GM23338 (cell line): ENCODE measurements at regions not wholly inside any gene's neighbourhood (a gene's known extent, or its start where the extent isn't known, plus 50 kb on each side); places are given as distances from the start of the nearest gene placed in this dataset.
A peak's percentile ranks its signal among the peaks of the same experiment; 100 is the strongest.

Source experiments
- ATAC-seq: fragments of 200-7000 bp; cut with Tn5 transposase; 3 replicates; pipeline ENCODE4 v1.9.1; 2020
- DNase-seq: peaks from one replicate; pipeline ENCODE4 v3.0.0-alpha.2; 2015; ENCODE audit warnings: low spot score
- H2AFZ ChIP-seq: fragments of 200-600 bp; sonication (generic); 2 replicates; pipeline ENCODE4 v1.8.0; 2016; ENCODE audit warnings: antibody characterized with exemption, mild to moderate bottlenecking, moderate library complexity
- H3F3A ChIP-seq: fragments of 200-600 bp; sonication (generic); replicated peaks from 2 replicates; pipeline ENCODE4 v1.8.0; 2017; ENCODE audit warnings: antibody characterized with exemption, mixed run types, low read depth
- H3K27ac ChIP-seq: fragments of 200-600 bp; sonication (generic); 2 replicates; pipeline ENCODE4 v1.6.1; 2016; ENCODE audit warnings: low read depth
- H3K27me3 ChIP-seq: fragments of 200-600 bp; sonication (generic); 2 replicates; pipeline ENCODE4 v1.8.0; 2016; ENCODE audit warnings: mild to moderate bottlenecking, mixed run types, moderate library complexity; ENCODE audit not compliant: insufficient read depth
- H3K36me3 ChIP-seq: fragments of 200-600 bp; sonication (generic); 2 replicates; pipeline ENCODE4 v1.8.0; 2016; ENCODE audit warnings: mild to moderate bottlenecking; ENCODE audit not compliant: insufficient read depth
- H3K4me1 ChIP-seq: fragments of 200-600 bp; sonication (generic); 2 replicates; pipeline ENCODE4 v1.8.0; 2016; ENCODE audit warnings: mild to moderate bottlenecking, moderate library complexity; ENCODE audit not compliant: insufficient read depth
- H3K4me2 ChIP-seq: fragments of 200-600 bp; sonication (generic); 2 replicates; pipeline ENCODE4 v1.7.1; 2017; ENCODE audit warnings: mixed run types
- H3K4me3 ChIP-seq: fragments of 200-600 bp; sonication (generic); 2 replicates; pipeline ENCODE4 v1.6.1; 2016; ENCODE audit warnings: mixed run types
- H3K79me2 ChIP-seq: fragments of 200-600 bp; sonication (generic); replicated peaks from 2 replicates; pipeline ENCODE4 v1.8.0; 2017; ENCODE audit warnings: mild to moderate bottlenecking; ENCODE audit not compliant: insufficient read depth
- H3K9me2 ChIP-seq: fragments of 200-600 bp; sonication (generic); 2 replicates; pipeline ENCODE4 v1.8.0; 2017; ENCODE audit not compliant: insufficient read depth
- H4K20me1 ChIP-seq: fragments of 200-600 bp; sonication (generic); replicated peaks from 2 replicates; pipeline ENCODE4 v1.8.0; 2017; ENCODE audit warnings: mild to moderate bottlenecking; ENCODE audit not compliant: insufficient read depth
- H3K27ac Mint-ChIP-seq: 2 replicates; pipeline ENCODE4 v1.8.0; 2020; ENCODE audit warnings: inconsistent platforms, mild to moderate bottlenecking, moderate library complexity, mixed read lengths
- H3K27me3 Mint-ChIP-seq: 3 replicates; pipeline ENCODE4 v1.8.0; 2022; ENCODE audit warnings: low read depth, mild to moderate bottlenecking, moderate library complexity, mixed read lengths, inconsistent platforms; ENCODE audit not compliant: insufficient read depth, poor library complexity
- H3K36me3 Mint-ChIP-seq: 3 replicates; pipeline ENCODE4 v1.8.0; 2021; ENCODE audit warnings: low read depth, mild to moderate bottlenecking, inconsistent platforms, moderate library complexity, mixed read lengths
- H3K4me1 Mint-ChIP-seq: 3 replicates; pipeline ENCODE4 v1.8.0; 2020; ENCODE audit warnings: mild to moderate bottlenecking, inconsistent platforms, mixed read lengths
- H3K4me3 Mint-ChIP-seq: 3 replicates; pipeline ENCODE4 v1.8.0; 2021; ENCODE audit warnings: moderate library complexity, mild to moderate bottlenecking, inconsistent platforms, mixed read lengths
- H3K9me3 Mint-ChIP-seq: 3 replicates; pipeline ENCODE4 v1.8.0; 2020; ENCODE audit warnings: moderate library complexity, mild to moderate bottlenecking, inconsistent platforms, mixed read lengths
- CREB1 ChIP-seq: fragments of 250-450 bp; sonication (Bioruptor Pico); IDR thresholded peaks from 2 replicates; pipeline ENCODE4 v1.5.0; 2020; ENCODE audit warnings: low read depth, mild to moderate bottlenecking, moderate library complexity
- EZH2 ChIP-seq: fragments of 200-600 bp; sonication (generic); IDR thresholded peaks from one replicate; pipeline ENCODE4 v1.8.0; 2017; ENCODE audit warnings: antibody characterized with exemption, mild to moderate bottlenecking, low read depth; ENCODE audit not compliant: unreplicated experiment
- EZH2phosphoT487 ChIP-seq: fragments of 200-600 bp; sonication (generic); IDR thresholded peaks from one replicate; pipeline ENCODE4 v1.8.1; 2018; ENCODE audit warnings: antibody characterized with exemption; ENCODE audit not compliant: unreplicated experiment
- JUNB ChIP-seq: IDR thresholded peaks from one replicate; pipeline ENCODE4 v1.6.1; 2016; ENCODE audit warnings: antibody characterized with exemption; ENCODE audit not compliant: unreplicated experiment
- NANOG ChIP-seq: IDR thresholded peaks from 2 replicates; pipeline ENCODE4 v1.6.1; 2016; ENCODE audit warnings: antibody characterized with exemption, borderline replicate concordance
- POLR2AphosphoS5 ChIP-seq: IDR thresholded peaks from 2 replicates; pipeline ENCODE4 v1.6.1; 2016; ENCODE audit warnings: antibody characterized with exemption, low read depth
- STAT1 ChIP-seq: IDR thresholded peaks from one replicate; pipeline ENCODE4 v1.6.1; 2016; ENCODE audit warnings: antibody characterized with exemption; ENCODE audit not compliant: unreplicated experiment
- ZNF114 ChIP-seq: fragments of 250-450 bp; sonication (Bioruptor Pico); IDR thresholded peaks from 2 replicates; pipeline ENCODE4 v1.5.0; 2020; ENCODE audit warnings: mild to moderate bottlenecking, moderate library complexity
- ZNF331 ChIP-seq: fragments of 250-450 bp; sonication (Bioruptor Pico); IDR thresholded peaks from 2 replicates; pipeline ENCODE4 v1.5.0; 2020; ENCODE audit warnings: low read depth, mild to moderate bottlenecking, moderate library complexity
- TF ChIP-seq, protein P1 (sequence below): IDR thresholded peaks from one replicate; pipeline ENCODE4 v1.6.1; 2018; ENCODE audit warnings: antibody characterized with exemption; ENCODE audit not compliant: unreplicated experiment
- TF ChIP-seq, protein P2 (sequence below): IDR thresholded peaks from 2 replicates; pipeline ENCODE4 v1.6.1; 2016; ENCODE audit warnings: antibody characterized with exemption
- TF ChIP-seq, protein P3 (sequence below), 2 experiments: fragments of 200-600 bp in 1 of 2; sonication (generic) in 1 of 2; conservative IDR thresholded peaks; 2 replicates each; pipeline versions ENCODE4 v1.5.1 to v1.6.1; 2016 to 2017; ENCODE audit warnings: antibody characterized with exemption in 2 of 2, low read depth in 2 of 2, mild to moderate bottlenecking in 2 of 2, moderate library complexity in 1 of 2
- TF ChIP-seq, protein P4 (sequence below): fragments of 250-450 bp; sonication (Bioruptor Pico); IDR thresholded peaks from 2 replicates; pipeline ENCODE4 v1.5.0; 2020; ENCODE audit warnings: mild to moderate bottlenecking, moderate library complexity

DNA sequence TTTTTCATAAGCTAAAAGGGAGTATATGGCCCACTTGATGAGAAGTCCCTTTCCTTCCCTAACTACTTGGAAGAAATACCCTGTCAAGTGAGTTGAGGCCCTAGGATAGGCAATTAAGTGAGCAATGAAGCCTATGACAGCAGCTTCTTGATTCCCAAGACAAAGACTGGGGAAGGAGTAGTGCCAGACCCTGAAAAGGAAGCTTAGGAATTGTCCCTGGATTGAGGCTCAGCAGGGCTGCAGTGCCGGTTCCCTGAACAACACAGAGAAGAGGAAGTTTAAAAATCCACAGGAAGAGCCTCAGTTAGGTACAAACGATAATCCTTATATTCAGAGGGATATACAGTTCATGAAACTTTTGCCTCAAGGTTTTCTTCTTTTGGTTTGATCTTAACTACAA is 61.8 kb upstream of the RAD23B start:
- H3K27ac ChIP-seq, result no peak overlapping the region
- no peaks in the 10 kb centered on the region for H3K27me3 Mint-ChIP-seq
- no peak overlapping the region for H3K4me3 Mint-ChIP-seq
- peaks cover 9% of the 10 kb centered on the region for H3K9me2 ChIP-seq
- DNase-seq (peak; percentile 18), ATAC-seq (peak; percentile 76)
- H3K4me3 ChIP-seq, result no peak overlapping the region
- no peaks in the 10 kb centered on the region for H3F3A ChIP-seq
- peaks cover 11% of the 10 kb centered on the region for H3K4me1 Mint-ChIP-seq
- no peak overlapping the region for H3K4me2 ChIP-seq
- H3K36me3 Mint-ChIP-seq, result no peaks in the 10 kb centered on the region
- no peak for TF ChIP-seq ZNF331 (CRISPR knock-in tag)
- no peak for TF ChIP-seq EZH2
- TF ChIP-seq, protein P1, sequence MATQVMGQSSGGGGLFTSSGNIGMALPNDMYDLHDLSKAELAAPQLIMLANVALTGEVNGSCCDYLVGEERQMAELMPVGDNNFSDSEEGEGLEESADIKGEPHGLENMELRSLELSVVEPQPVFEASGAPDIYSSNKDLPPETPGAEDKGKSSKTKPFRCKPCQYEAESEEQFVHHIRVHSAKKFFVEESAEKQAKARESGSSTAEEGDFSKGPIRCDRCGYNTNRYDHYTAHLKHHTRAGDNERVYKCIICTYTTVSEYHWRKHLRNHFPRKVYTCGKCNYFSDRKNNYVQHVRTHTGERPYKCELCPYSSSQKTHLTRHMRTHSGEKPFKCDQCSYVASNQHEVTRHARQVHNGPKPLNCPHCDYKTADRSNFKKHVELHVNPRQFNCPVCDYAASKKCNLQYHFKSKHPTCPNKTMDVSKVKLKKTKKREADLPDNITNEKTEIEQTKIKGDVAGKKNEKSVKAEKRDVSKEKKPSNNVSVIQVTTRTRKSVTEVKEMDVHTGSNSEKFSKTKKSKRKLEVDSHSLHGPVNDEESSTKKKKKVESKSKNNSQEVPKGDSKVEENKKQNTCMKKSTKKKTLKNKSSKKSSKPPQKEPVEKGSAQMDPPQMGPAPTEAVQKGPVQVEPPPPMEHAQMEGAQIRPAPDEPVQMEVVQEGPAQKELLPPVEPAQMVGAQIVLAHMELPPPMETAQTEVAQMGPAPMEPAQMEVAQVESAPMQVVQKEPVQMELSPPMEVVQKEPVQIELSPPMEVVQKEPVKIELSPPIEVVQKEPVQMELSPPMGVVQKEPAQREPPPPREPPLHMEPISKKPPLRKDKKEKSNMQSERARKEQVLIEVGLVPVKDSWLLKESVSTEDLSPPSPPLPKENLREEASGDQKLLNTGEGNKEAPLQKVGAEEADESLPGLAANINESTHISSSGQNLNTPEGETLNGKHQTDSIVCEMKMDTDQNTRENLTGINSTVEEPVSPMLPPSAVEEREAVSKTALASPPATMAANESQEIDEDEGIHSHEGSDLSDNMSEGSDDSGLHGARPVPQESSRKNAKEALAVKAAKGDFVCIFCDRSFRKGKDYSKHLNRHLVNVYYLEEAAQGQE, result no peak
- no peak for TF ChIP-seq NANOG
- TF ChIP-seq, protein P2, sequence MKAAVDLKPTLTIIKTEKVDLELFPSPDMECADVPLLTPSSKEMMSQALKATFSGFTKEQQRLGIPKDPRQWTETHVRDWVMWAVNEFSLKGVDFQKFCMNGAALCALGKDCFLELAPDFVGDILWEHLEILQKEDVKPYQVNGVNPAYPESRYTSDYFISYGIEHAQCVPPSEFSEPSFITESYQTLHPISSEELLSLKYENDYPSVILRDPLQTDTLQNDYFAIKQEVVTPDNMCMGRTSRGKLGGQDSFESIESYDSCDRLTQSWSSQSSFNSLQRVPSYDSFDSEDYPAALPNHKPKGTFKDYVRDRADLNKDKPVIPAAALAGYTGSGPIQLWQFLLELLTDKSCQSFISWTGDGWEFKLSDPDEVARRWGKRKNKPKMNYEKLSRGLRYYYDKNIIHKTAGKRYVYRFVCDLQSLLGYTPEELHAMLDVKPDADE, result no peak
- TF ChIP-seq, protein P3, sequence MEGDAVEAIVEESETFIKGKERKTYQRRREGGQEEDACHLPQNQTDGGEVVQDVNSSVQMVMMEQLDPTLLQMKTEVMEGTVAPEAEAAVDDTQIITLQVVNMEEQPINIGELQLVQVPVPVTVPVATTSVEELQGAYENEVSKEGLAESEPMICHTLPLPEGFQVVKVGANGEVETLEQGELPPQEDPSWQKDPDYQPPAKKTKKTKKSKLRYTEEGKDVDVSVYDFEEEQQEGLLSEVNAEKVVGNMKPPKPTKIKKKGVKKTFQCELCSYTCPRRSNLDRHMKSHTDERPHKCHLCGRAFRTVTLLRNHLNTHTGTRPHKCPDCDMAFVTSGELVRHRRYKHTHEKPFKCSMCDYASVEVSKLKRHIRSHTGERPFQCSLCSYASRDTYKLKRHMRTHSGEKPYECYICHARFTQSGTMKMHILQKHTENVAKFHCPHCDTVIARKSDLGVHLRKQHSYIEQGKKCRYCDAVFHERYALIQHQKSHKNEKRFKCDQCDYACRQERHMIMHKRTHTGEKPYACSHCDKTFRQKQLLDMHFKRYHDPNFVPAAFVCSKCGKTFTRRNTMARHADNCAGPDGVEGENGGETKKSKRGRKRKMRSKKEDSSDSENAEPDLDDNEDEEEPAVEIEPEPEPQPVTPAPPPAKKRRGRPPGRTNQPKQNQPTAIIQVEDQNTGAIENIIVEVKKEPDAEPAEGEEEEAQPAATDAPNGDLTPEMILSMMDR (conservative IDR thresholded peaks at IDR 0.05; ENCODE audit: low read depth in 2 of 2), result no peak
- TF ChIP-seq JUNB, result no peak
- no peak for TF ChIP-seq STAT1
- no peak for TF ChIP-seq ZNF114 (CRISPR knock-in tag)
- no peak for TF ChIP-seq CREB1 (CRISPR knock-in tag)
- TF ChIP-seq, protein P4, sequence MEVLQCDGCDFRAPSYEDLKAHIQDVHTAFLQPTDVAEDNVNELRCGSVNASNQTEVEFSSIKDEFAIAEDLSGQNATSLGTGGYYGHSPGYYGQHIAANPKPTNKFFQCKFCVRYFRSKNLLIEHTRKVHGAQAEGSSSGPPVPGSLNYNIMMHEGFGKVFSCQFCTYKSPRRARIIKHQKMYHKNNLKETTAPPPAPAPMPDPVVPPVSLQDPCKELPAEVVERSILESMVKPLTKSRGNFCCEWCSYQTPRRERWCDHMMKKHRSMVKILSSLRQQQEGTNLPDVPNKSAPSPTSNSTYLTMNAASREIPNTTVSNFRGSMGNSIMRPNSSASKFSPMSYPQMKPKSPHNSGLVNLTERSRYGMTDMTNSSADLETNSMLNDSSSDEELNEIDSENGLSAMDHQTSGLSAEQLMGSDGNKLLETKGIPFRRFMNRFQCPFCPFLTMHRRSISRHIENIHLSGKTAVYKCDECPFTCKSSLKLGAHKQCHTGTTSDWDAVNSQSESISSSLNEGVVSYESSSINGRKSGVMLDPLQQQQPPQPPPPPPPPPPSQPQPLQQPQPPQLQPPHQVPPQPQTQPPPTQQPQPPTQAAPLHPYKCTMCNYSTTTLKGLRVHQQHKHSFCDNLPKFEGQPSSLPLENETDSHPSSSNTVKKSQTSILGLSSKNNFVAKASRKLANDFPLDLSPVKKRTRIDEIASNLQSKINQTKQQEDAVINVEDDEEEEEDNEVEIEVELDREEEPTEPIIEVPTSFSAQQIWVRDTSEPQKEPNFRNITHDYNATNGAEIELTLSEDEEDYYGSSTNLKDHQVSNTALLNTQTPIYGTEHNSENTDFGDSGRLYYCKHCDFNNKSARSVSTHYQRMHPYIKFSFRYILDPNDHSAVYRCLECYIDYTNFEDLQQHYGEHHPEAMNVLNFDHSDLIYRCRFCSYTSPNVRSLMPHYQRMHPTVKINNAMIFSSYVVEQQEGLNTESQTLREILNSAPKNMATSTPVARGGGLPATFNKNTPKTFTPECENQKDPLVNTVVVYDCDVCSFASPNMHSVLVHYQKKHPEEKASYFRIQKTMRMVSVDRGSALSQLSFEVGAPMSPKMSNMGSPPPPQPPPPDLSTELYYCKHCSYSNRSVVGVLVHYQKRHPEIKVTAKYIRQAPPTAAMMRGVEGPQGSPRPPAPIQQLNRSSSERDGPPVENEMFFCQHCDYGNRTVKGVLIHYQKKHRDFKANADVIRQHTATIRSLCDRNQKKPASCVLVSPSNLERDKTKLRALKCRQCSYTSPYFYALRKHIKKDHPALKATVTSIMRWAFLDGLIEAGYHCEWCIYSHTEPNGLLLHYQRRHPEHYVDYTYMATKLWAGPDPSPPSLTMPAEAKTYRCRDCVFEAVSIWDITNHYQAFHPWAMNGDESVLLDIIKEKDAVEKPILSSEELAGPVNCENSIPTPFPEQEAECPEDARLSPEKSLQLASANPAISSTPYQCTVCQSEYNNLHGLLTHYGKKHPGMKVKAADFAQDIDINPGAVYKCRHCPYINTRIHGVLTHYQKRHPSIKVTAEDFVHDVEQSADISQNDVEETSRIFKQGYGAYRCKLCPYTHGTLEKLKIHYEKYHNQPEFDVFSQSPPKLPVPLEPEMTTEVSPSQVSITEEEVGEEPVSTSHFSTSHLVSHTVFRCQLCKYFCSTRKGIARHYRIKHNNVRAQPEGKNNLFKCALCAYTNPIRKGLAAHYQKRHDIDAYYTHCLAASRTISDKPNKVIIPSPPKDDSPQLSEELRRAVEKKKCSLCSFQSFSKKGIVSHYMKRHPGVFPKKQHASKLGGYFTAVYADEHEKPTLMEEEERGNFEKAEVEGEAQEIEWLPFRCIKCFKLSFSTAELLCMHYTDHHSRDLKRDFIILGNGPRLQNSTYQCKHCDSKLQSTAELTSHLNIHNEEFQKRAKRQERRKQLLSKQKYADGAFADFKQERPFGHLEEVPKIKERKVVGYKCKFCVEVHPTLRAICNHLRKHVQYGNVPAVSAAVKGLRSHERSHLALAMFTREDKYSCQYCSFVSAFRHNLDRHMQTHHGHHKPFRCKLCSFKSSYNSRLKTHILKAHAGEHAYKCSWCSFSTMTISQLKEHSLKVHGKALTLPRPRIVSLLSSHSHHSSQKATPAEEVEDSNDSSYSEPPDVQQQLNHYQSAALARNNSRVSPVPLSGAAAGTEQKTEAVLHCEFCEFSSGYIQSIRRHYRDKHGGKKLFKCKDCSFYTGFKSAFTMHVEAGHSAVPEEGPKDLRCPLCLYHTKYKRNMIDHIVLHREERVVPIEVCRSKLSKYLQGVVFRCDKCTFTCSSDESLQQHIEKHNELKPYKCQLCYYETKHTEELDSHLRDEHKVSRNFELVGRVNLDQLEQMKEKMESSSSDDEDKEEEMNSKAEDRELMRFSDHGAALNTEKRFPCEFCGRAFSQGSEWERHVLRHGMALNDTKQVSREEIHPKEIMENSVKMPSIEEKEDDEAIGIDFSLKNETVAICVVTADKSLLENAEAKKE (CRISPR knock-in tag), result no peak
- no peak for TF ChIP-seq EZH2phosphoT487
- no peak for TF ChIP-seq POLR2AphosphoS5
- H3K27ac Mint-ChIP-seq, result 0 out of 2 replicates have a peak overlapping the region, but pooled peaks have one; percentile 77
- H2AFZ ChIP-seq, result peak overlapping the region; percentile 2; the same call in 1 of the 2 replicates
- H3K4me1 ChIP-seq, result peaks cover 3% of the 10 kb centered on the region
- H3K27me3 ChIP-seq, result no peaks in the 10 kb centered on the region
- H3K9me3 Mint-ChIP-seq, result no peaks in the 10 kb centered on the region
- no peaks in the 10 kb centered on the region for H3K79me2 ChIP-seq
- no peaks in the 10 kb centered on the region for H3K36me3 ChIP-seq
- no peaks in the 10 kb centered on the region for H4K20me1 ChIP-seq
